Loucy (cell line): ENCODE measurements at regions not wholly inside any gene's neighbourhood (a gene's known extent, or its start where the extent isn't known, plus 50 kb on each side); places are given as distances from the start of the nearest gene placed in this dataset.

Experiments
- H2AFZ ChIP-seq: fragments of 200-600 bp; sonication (generic); 2 replicates; pipeline ENCODE4 v1.6.0; 2016; ENCODE audit warnings: antibody characterized with exemption, mild to moderate bottlenecking, low read length, moderate library complexity
- H3F3A ChIP-seq: fragments of 200-600 bp; 2 replicates; pipeline ENCODE4 v1.6.0; 2016; ENCODE audit warnings: antibody characterized with exemption, low read depth, mild to moderate bottlenecking
- H3K27me3 ChIP-seq: fragments of 200-600 bp; sonication (generic); 2 replicates; pipeline ENCODE4 v1.6.1; 2014; ENCODE audit warnings: low read length, mild to moderate bottlenecking; ENCODE audit not compliant: insufficient read depth, poor library complexity, severe bottlenecking
- H3K36me3 ChIP-seq: fragments of 200-600 bp; sonication (generic); 2 replicates; pipeline ENCODE4 v1.6.1; 2016; ENCODE audit warnings: low read length; ENCODE audit not compliant: insufficient read depth
- H3K4me1 ChIP-seq: fragments of 200-600 bp; sonication (generic); 2 replicates; pipeline ENCODE4 v1.5.1; 2014; ENCODE audit warnings: low read length, mild to moderate bottlenecking; ENCODE audit not compliant: insufficient read depth, poor library complexity, severe bottlenecking
- H3K4me2 ChIP-seq: fragments of 200-600 bp; sonication (generic); 2 replicates; pipeline ENCODE4 v1.6.0; 2014; ENCODE audit warnings: antibody characterized with exemption, low read length, low read depth, mild to moderate bottlenecking; ENCODE audit not compliant: poor library complexity, severe bottlenecking
- H3K4me3 ChIP-seq: fragments of 200-600 bp; sonication (generic); 2 replicates; pipeline ENCODE4 v1.5.1; 2014; ENCODE audit warnings: low read length, mild to moderate bottlenecking, mixed read lengths; ENCODE audit not compliant: poor library complexity, severe bottlenecking
- H3K79me2 ChIP-seq: fragments of 200-600 bp; sonication (generic); 2 replicates; pipeline ENCODE4 v1.6.1; 2014; ENCODE audit warnings: low read length; ENCODE audit not compliant: insufficient read depth
- H3K9ac ChIP-seq: fragments of 200-600 bp; sonication (generic); 2 replicates; pipeline ENCODE4 v1.6.0; 2014; ENCODE audit warnings: mild to moderate bottlenecking, low read depth, low read length, moderate library complexity; ENCODE audit not compliant: poor library complexity, severe bottlenecking
- H3K9me2 ChIP-seq: fragments of 200-600 bp; sonication (generic); replicated peaks from 2 replicates; pipeline ENCODE4 v1.6.1; 2016; ENCODE audit warnings: low read depth, low read length, mixed read lengths
- H3K9me3 ChIP-seq: fragments of 200-600 bp; sonication (generic); 2 replicates; pipeline ENCODE4 v1.6.1; 2014; ENCODE audit warnings: mild to moderate bottlenecking, antibody characterized with exemption, low read length, low read depth; ENCODE audit not compliant: insufficient read depth
- H4K20me1 ChIP-seq: fragments of 200-600 bp; sonication (generic); 2 replicates; pipeline ENCODE4 v1.6.0; 2014; ENCODE audit warnings: antibody characterized with exemption, low read length, mild to moderate bottlenecking; ENCODE audit not compliant: insufficient read depth, poor library complexity, severe bottlenecking
- CTCF ChIP-seq: fragments of 200-600 bp; sonication (generic); conservative IDR thresholded peaks from 2 replicates; pipeline ENCODE4 v1.5.1; 2014; ENCODE audit warnings: mild to moderate bottlenecking, antibody characterized with exemption, low read length
- EZH2phosphoT487 ChIP-seq: fragments of 200-600 bp; IDR thresholded peaks from 2 replicates; pipeline ENCODE4 v1.6.1; 2018; ENCODE audit warnings: antibody characterized with exemption, mild to moderate bottlenecking, moderate library complexity, borderline replicate concordance

DNA sequence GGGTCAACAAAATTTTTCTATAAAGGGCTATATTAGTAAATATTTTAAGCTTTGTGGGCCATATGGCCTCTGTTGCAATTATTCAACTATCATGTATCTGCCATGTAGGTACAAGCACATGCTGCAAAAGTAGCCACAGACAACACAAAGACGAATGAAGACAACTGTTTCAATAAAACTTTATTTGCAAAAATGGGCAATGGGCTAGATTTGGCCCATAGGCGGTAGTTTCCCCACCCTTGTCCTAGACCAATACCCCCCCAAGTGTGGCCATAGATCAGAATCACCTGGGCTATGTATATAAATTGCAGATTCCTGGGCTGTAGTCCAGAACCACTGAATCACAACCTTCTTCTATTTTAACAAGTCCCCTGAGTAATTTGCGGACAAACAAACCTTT, 331.0 kb upstream of the PSMD7 start:
- no peak overlapping the region for H3K9ac ChIP-seq
- TF ChIP-seq EZH2phosphoT487 (no peak), CTCF (no peak)
- H3F3A ChIP-seq = no peaks in the 10 kb centered on the region
- H3K4me3 ChIP-seq = no peak overlapping the region
- no peaks in the 10 kb centered on the region for H3K79me2 ChIP-seq
- no peak overlapping the region for H2AFZ ChIP-seq
- H3K9me3 ChIP-seq = no peaks in the 10 kb centered on the region
- H3K4me2 ChIP-seq = no peak overlapping the region
- H3K27me3 ChIP-seq = no peaks in the 10 kb centered on the region
- H3K36me3 ChIP-seq = no peaks in the 10 kb centered on the region
- no peaks in the 10 kb centered on the region for H3K4me1 ChIP-seq
- H3K9me2 ChIP-seq = no peaks in the 10 kb centered on the region
- H4K20me1 ChIP-seq = no peaks in the 10 kb centered on the region

DNA sequence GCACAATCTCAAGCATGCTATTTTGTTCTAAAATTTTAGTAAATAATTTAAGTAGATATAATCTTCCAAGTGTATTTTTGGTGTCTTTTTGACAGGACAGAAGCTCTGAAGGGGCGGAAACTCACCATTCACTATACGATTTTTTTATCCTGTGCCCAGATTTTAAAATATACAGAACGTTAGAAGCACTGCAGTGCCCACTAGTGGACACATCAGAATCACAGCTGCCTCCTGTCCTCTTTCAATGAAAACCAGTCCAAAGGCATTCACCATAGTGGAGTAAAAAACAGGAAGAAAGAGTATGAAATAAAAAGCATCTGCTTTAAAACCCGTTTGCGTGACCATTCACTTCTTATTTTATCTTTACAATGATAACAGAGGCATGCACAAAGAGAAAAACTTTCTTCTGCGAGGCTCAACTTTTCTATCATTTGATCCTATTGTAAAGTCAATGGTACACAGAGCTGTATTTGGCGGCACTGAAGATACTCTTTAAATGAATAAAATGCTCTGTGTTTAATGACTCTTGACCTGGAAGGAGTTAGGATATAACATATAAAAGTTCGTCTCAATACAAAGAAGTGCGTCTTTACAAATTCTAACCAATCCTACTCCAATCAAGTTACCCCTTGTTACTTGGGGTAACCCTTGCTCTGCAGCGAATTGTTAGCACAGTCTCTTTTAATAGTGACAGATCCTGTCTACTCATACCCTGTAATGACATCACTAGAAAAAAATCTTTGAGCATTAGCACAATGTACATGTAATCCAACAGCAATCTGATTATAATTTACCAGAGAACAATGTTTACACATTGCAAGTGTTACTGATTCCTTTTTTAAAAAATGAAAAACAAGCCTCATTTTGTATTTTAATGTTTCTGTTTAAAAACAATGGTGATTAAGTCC, 339.8 kb upstream of the PSMD7 start:
- TF ChIP-seq CTCF = peak; percentile 93
- TF ChIP-seq EZH2phosphoT487 = no peak
- Histone ChIP-seq H3K9me2 (no peaks in the 10 kb centered on the region), H2AFZ (no peak overlapping the region; the same call in 1 of the 2 replicates), H3F3A (no peaks in the 10 kb centered on the region), H4K20me1 (no peaks in the 10 kb centered on the region), H3K4me2 (no peak overlapping the region), H3K4me3 (no peak overlapping the region), H3K27me3 (no peaks in the 10 kb centered on the region), H3K4me1 (no peaks in the 10 kb centered on the region), H3K9ac (no peak overlapping the region), H3K36me3 (no peaks in the 10 kb centered on the region), H3K9me3 (no peaks in the 10 kb centered on the region; the same call in 1 of the 2 replicates), H3K79me2 (no peaks in the 10 kb centered on the region)

DNA sequence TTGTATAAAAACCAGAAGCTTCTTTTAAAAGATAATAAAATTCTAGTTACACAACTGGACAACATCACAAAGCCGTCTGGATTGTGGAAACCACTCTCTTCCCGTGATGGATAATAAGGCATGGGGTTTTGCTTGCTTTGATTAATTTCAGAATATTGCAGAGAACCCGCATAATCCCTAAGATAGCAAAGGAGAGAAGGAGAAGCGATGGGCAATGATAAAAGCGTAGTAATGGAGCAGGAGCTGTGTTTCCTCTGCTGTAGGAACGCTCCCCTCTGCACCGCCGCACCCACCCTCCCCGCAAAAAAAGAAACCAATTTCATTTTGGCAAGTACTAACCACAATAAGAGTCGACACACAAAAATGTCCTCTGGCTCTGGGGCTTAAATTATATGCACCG, 340.9 kb upstream of the PSMD7 start:
- no peaks in the 10 kb centered on the region for H3K79me2 ChIP-seq
- H3K36me3 ChIP-seq = no peaks in the 10 kb centered on the region
- H3K27me3 ChIP-seq = no peaks in the 10 kb centered on the region
- no peaks in the 10 kb centered on the region; the same call in 1 of the 2 replicates for H3K9me3 ChIP-seq
- H4K20me1 ChIP-seq = no peaks in the 10 kb centered on the region
- no peak for TF ChIP-seq EZH2phosphoT487
- TF ChIP-seq CTCF = no peak
- H3F3A ChIP-seq = no peaks in the 10 kb centered on the region
- H3K4me2 ChIP-seq = no peak overlapping the region
- no peak overlapping the region for H3K4me3 ChIP-seq
- no peaks in the 10 kb centered on the region for H3K9me2 ChIP-seq
- no peaks in the 10 kb centered on the region for H3K4me1 ChIP-seq
- H2AFZ ChIP-seq = peak overlapping the region; percentile 41; the same call in 1 of the 2 replicates
- H3K9ac ChIP-seq = no peak overlapping the region
